NB4 (cell line): ENCODE measurements at regions not wholly inside any gene's neighbourhood (a gene's known extent, or its start where the extent isn't known, plus 50 kb on each side); places are given as distances from the start of the nearest gene placed in this dataset.

Experiments
- MYC ChIP-seq: IDR thresholded peaks from 2 replicates; pipeline ENCODE4 v1.6.1; 2011; ENCODE audit warnings: low read depth, low read length
- POLR2A ChIP-seq: IDR thresholded peaks from 2 replicates; pipeline ENCODE4 v1.6.1; 2011; ENCODE audit warnings: mild to moderate bottlenecking; ENCODE audit not compliant: insufficient read length; ENCODE audit errors: extremely low read depth
- TF ChIP-seq, protein P1 (sequence below): IDR thresholded peaks from one replicate; pipeline ENCODE4 v1.5.1; 2012; ENCODE audit warnings: low read depth, low read length
- TF ChIP-seq, protein P2 (sequence below): IDR thresholded peaks from 2 replicates; pipeline ENCODE4 v1.6.1; 2011; ENCODE audit warnings: low read depth, low read length

GRCh38 chr9:95783426-95783975 lies 92.0 kb upstream of the ERCC6L2 start:
- no peak for TF ChIP-seq POLR2A
- TF ChIP-seq, protein P1, sequence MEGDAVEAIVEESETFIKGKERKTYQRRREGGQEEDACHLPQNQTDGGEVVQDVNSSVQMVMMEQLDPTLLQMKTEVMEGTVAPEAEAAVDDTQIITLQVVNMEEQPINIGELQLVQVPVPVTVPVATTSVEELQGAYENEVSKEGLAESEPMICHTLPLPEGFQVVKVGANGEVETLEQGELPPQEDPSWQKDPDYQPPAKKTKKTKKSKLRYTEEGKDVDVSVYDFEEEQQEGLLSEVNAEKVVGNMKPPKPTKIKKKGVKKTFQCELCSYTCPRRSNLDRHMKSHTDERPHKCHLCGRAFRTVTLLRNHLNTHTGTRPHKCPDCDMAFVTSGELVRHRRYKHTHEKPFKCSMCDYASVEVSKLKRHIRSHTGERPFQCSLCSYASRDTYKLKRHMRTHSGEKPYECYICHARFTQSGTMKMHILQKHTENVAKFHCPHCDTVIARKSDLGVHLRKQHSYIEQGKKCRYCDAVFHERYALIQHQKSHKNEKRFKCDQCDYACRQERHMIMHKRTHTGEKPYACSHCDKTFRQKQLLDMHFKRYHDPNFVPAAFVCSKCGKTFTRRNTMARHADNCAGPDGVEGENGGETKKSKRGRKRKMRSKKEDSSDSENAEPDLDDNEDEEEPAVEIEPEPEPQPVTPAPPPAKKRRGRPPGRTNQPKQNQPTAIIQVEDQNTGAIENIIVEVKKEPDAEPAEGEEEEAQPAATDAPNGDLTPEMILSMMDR: no peak
- TF ChIP-seq, protein P2, sequence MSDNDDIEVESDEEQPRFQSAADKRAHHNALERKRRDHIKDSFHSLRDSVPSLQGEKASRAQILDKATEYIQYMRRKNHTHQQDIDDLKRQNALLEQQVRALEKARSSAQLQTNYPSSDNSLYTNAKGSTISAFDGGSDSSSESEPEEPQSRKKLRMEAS: no peak
- no peak for TF ChIP-seq MYC
